ENCODE measurements at regions not wholly inside any gene's neighbourhood (a gene's known extent, or its start where the extent isn't known, plus 50 kb on each side); places are given as distances from the start of the nearest gene placed in this dataset.

GRCh38 chr12:4174417-4174816, 99.1 kb upstream of the CCND2 start:
- no peak overlapping the region for H3K4me2 ChIP-seq (ENCODE audit: low read length)

GRCh38 chr12:4172999-4173398, 100.6 kb upstream of the CCND2 start:
- Histone ChIP-seq H3K27me3 (ENCODE audit: insufficient read depth, low read depth, low read length) (no peaks in the 10 kb centered on the region), H3K79me2 (replicated peaks; ENCODE audit: insufficient read depth, low read length) (no peaks in the 10 kb centered on the region), H2AFZ (ENCODE audit: low read depth, low read length) (no peak overlapping the region), H3K36me3 (ENCODE audit: insufficient read depth, low read length) (no peaks in the 10 kb centered on the region), H3K9me3 (ENCODE audit: low read length) (no peaks in the 10 kb centered on the region), H3K9ac (ENCODE audit: low read length) (no peak overlapping the region), H3F3A (ENCODE audit: insufficient read depth, low read length, poor library complexity, severe bottlenecking) (no peaks in the 10 kb centered on the region), H3K27ac (ENCODE audit: low read length) (no peak overlapping the region), H3K4me3 (ENCODE audit: low read length) (no peak overlapping the region), H4K20me1 (ENCODE audit: insufficient read depth) (no peaks in the 10 kb centered on the region), H3K9me2 (ENCODE audit: insufficient read depth, low read length) (no peaks in the 10 kb centered on the region), H3K4me2 (ENCODE audit: low read length) (no peak overlapping the region)
- no peak for TF ChIP-seq POLR2AphosphoS5 (IDR thresholded peaks at IDR 0.05)
- TF ChIP-seq MXI1 (conservative IDR thresholded peaks at IDR 0.05; ENCODE audit: poor library complexity, severe bottlenecking): no peak
- TF ChIP-seq RAD21 (conservative IDR thresholded peaks at IDR 0.05): no peak
- no peak for TF ChIP-seq CTCF (IDR thresholded peaks at IDR 0.05; ENCODE audit: poor library complexity, severe bottlenecking)
- no peak for TF ChIP-seq SMC3 (conservative IDR thresholded peaks at IDR 0.05; ENCODE audit: poor library complexity)
- TF ChIP-seq TAF1 (IDR thresholded peaks at IDR 0.05; ENCODE audit: low read depth): no peak
- no peak for TF ChIP-seq REST (IDR thresholded peaks at IDR 0.05; ENCODE audit: borderline replicate concordance)

More at GRCh38 chr12:4174417-4174816, 99.1 kb upstream of the CCND2 start:
- Histone ChIP-seq H3K79me2 (replicated peaks; ENCODE audit: insufficient read depth, low read length) (no peaks in the 10 kb centered on the region), H3K9ac (ENCODE audit: low read length) (no peak overlapping the region), H3K9me2 (ENCODE audit: insufficient read depth, low read length) (no peaks in the 10 kb centered on the region), H3K9me3 (ENCODE audit: low read length) (no peaks in the 10 kb centered on the region), H3F3A (ENCODE audit: insufficient read depth, low read length, poor library complexity, severe bottlenecking) (no peaks in the 10 kb centered on the region), H4K20me1 (ENCODE audit: insufficient read depth) (no peaks in the 10 kb centered on the region), H2AFZ (ENCODE audit: low read depth, low read length) (no peak overlapping the region), H3K36me3 (ENCODE audit: insufficient read depth, low read length) (no peaks in the 10 kb centered on the region), H3K27ac (ENCODE audit: low read length) (no peak overlapping the region), H3K4me3 (ENCODE audit: low read length) (no peak overlapping the region), H3K27me3 (ENCODE audit: insufficient read depth, low read depth, low read length) (no peaks in the 10 kb centered on the region)
- TF ChIP-seq EZH2 (IDR thresholded peaks at IDR 0.05; ENCODE audit: borderline replicate concordance, insufficient read depth, low read length, poor library complexity, severe bottlenecking): no peak
- no peak for TF ChIP-seq TAF1 (IDR thresholded peaks at IDR 0.05; ENCODE audit: low read depth)
- no peak for TF ChIP-seq RAD21 (conservative IDR thresholded peaks at IDR 0.05)
- no peak for TF ChIP-seq MXI1 (conservative IDR thresholded peaks at IDR 0.05; ENCODE audit: poor library complexity, severe bottlenecking)
- TF ChIP-seq CTCF (IDR thresholded peaks at IDR 0.05; ENCODE audit: poor library complexity, severe bottlenecking): no peak
- no peak for TF ChIP-seq EP300 (conservative IDR thresholded peaks at IDR 0.05; ENCODE audit: poor library complexity, severe bottlenecking)
- no peak for TF ChIP-seq SMC3 (conservative IDR thresholded peaks at IDR 0.05; ENCODE audit: poor library complexity)
- no peak for TF ChIP-seq REST (IDR thresholded peaks at IDR 0.05; ENCODE audit: borderline replicate concordance)
- no peak for TF ChIP-seq POLR2AphosphoS5 (IDR thresholded peaks at IDR 0.05)
